SK-N-SH treated with all-trans-retinoic acid at 6 μM for 48 hours (cell line): ENCODE measurements at regions not wholly inside any gene's neighbourhood (a gene's known extent, or its start where the extent isn't known, plus 50 kb on each side); places are given as distances from the start of the nearest gene placed in this dataset.

ENCODE experiments used
- ATAC-seq: fragments of 200-7000 bp; cut with Tn5 transposase; 3 replicates; pipeline ENCODE4 v1.9.1; 2020; ENCODE audit warnings: mild to moderate bottlenecking, moderate library complexity
- CREB5 ChIP-seq: fragments of 250-450 bp; sonication (Bioruptor Pico); IDR thresholded peaks from 2 replicates; pipeline ENCODE4 v1.5.1; 2020; ENCODE audit warnings: low read depth, mild to moderate bottlenecking, moderate library complexity
- CSDC2 ChIP-seq: fragments of 250-450 bp; sonication (Bioruptor Pico); IDR thresholded peaks from 2 replicates; pipeline ENCODE4 v1.5.0; 2020; ENCODE audit warnings: mild to moderate bottlenecking, moderate library complexity
- ESRRG ChIP-seq: fragments of 250-450 bp; sonication (Bioruptor Pico); IDR thresholded peaks from 2 replicates; pipeline ENCODE4 v1.6.1; 2021; ENCODE audit warnings: mild to moderate bottlenecking
- GLIS3 ChIP-seq: fragments of 250-450 bp; sonication (Bioruptor Pico); IDR thresholded peaks from 2 replicates; pipeline ENCODE4 v1.5.0; 2020; ENCODE audit warnings: mild to moderate bottlenecking, moderate library complexity
- ISL1 ChIP-seq: fragments of 250-450 bp; sonication (Bioruptor Pico); IDR thresholded peaks from 2 replicates; pipeline ENCODE4 v2.1.2; 2022; ENCODE audit warnings: mild to moderate bottlenecking, moderate library complexity
- PATZ1 ChIP-seq: fragments of 250-450 bp; sonication (Bioruptor Pico); IDR thresholded peaks from 2 replicates; pipeline ENCODE4 v1.8.0; 2020; ENCODE audit warnings: mild to moderate bottlenecking, moderate library complexity, borderline replicate concordance
- POU6F1 ChIP-seq: fragments of 250-450 bp; sonication (Bioruptor Pico); IDR thresholded peaks from 2 replicates; pipeline ENCODE4 v1.8.0; 2021; ENCODE audit warnings: low read depth, mild to moderate bottlenecking, moderate library complexity, borderline replicate concordance
- PPARA ChIP-seq: fragments of 250-450 bp; sonication (Bioruptor Pico); IDR thresholded peaks from 2 replicates; pipeline ENCODE4 v1.5.0; 2020; ENCODE audit warnings: mild to moderate bottlenecking, borderline replicate concordance
- SNAI2 ChIP-seq: fragments of 250-450 bp; sonication (Bioruptor Pico); IDR thresholded peaks from 2 replicates; pipeline ENCODE4 v1.5.0; 2020; ENCODE audit warnings: mild to moderate bottlenecking, moderate library complexity
- TCF4 ChIP-seq: fragments of 250-450 bp; sonication (Bioruptor Pico); IDR thresholded peaks from 2 replicates; pipeline ENCODE4 v1.8.0; 2021; ENCODE audit warnings: mild to moderate bottlenecking, moderate library complexity, borderline replicate concordance
- TSHZ2 ChIP-seq: fragments of 250-450 bp; sonication (Bioruptor Pico); IDR thresholded peaks from 2 replicates; pipeline ENCODE4 v1.5.0; 2020; ENCODE audit warnings: mild to moderate bottlenecking, moderate library complexity
- ZC3H10 ChIP-seq: fragments of 250-450 bp; sonication (Bioruptor Pico); IDR thresholded peaks from 2 replicates; pipeline ENCODE4 v1.5.1; 2021; ENCODE audit warnings: mild to moderate bottlenecking, moderate library complexity
- ZFP30 ChIP-seq: fragments of 450-650 bp; formaldehyde crosslinking; IDR thresholded peaks from 2 replicates; pipeline ENCODE4 v1.5.0; 2022; ENCODE audit warnings: mild to moderate bottlenecking, moderate library complexity

- TF ChIP-seq PATZ1 (CRISPR knock-in tag) (no peak), PPARA (CRISPR knock-in tag) (no peak), ISL1 (no peak), SNAI2 (CRISPR knock-in tag) (no peak)
Observed at GRCh38 chr21:16550917-16551741, 821.3 kb downstream of the USP25 start (continued).

DNA sequence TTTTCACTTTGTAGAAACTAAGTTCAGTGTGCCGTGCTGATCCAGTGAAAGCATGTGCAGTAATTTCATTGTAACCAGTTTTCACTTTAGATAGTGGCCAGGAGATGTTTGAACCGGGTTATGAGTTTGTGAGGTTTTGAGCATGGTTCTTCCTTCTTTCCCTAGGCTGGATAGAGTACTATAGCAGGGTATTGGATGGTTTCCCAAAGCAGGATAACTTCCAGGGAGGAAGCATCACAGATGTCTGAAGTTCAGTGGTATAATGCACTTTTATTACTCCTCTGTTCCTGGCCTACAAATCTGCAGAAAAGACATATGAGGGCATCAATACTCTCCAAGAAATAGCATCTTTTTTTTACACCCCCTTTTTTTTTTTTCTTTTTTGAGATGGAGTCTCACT, 823.1 kb downstream of the USP25 start:
- no peak for TF ChIP-seq POU6F1 (CRISPR knock-in tag)
- TF ChIP-seq ESRRG (CRISPR knock-in tag), result no peak
- TF ChIP-seq CSDC2 (CRISPR knock-in tag), result no peak
- no peak for TF ChIP-seq PPARA (CRISPR knock-in tag)
- no peak for TF ChIP-seq GLIS3 (CRISPR knock-in tag)
- TF ChIP-seq TSHZ2 (CRISPR knock-in tag), result no peak
- TF ChIP-seq ISL1, result no peak
- no peak for TF ChIP-seq SNAI2 (CRISPR knock-in tag)
- TF ChIP-seq, all 23 proteins: peak for 0
- no peak for ATAC-seq

GRCh38 chr21:16554503-16554902, 824.7 kb downstream of the USP25 start:
- TF ChIP-seq ZC3H10 (CRISPR knock-in tag) (no peak), PATZ1 (CRISPR knock-in tag) (no peak), CREB5 (no peak), TSHZ2 (CRISPR knock-in tag) (no peak), POU6F1 (CRISPR knock-in tag) (no peak), ZFP30 (CRISPR knock-in tag) (no peak), TCF4 (CRISPR knock-in tag) (no peak), ESRRG (CRISPR knock-in tag) (no peak)

More at GRCh38 chr21:16554503-16554902, 824.7 kb downstream of the USP25 start:
- no peak for ATAC-seq
